Lower lobe of right lung (tissue), 2 donors: ENCODE measurements at regions not wholly inside any gene's neighbourhood (a gene's known extent, or its start where the extent isn't known, plus 50 kb on each side); places are given as distances from the start of the nearest gene placed in this dataset.

Experiments
- ATAC-seq, 2 donors: fragments of 200-7000 bp; cut with Tn5 transposase; one replicate each; pipeline ENCODE4 v1.9.1; 2020 to 2022; ENCODE audit warnings: mild to moderate bottlenecking in 2 of 2, moderate library complexity in 2 of 2
- DNase-seq: peaks from one replicate; pipeline ENCODE4 v3.0.0-alpha.2; 2020
- H3K27ac ChIP-seq: fragments of 200-600 bp; one replicate; pipeline ENCODE4 v1.8.0; 2022
- H3K27me3 ChIP-seq: fragments of 200-600 bp; one replicate; pipeline ENCODE4 v1.8.0; 2022; ENCODE audit warnings: low read depth
- H3K36me3 ChIP-seq: fragments of 200-600 bp; one replicate; pipeline ENCODE4 v1.8.0; 2022; ENCODE audit warnings: mild to moderate bottlenecking
- H3K4me1 ChIP-seq: fragments of 200-600 bp; one replicate; pipeline ENCODE4 v1.8.0; 2022
- H3K4me3 ChIP-seq: fragments of 200-600 bp; one replicate; pipeline ENCODE4 v1.8.0; 2022; ENCODE audit warnings: mild to moderate bottlenecking
- H3K9me3 ChIP-seq: fragments of 200-600 bp; one replicate; pipeline ENCODE4 v1.8.0; 2022
- intact Hi-C: fragments of 100-400 bp; cut with DNase I; formaldehyde crosslinking; loops from one replicate; pipeline ENCODE4 v1.11.0; 2022
- TF ChIP-seq, protein P1 (sequence below): fragments of 200-600 bp; IDR thresholded peaks from one replicate; pipeline ENCODE4 v1.8.0; 2022; ENCODE audit warnings: antibody characterized with exemption, mild to moderate bottlenecking
- donor health status: DM: no; HTN: yes; CAD: no; lungs with severe emphysema.

DNA sequence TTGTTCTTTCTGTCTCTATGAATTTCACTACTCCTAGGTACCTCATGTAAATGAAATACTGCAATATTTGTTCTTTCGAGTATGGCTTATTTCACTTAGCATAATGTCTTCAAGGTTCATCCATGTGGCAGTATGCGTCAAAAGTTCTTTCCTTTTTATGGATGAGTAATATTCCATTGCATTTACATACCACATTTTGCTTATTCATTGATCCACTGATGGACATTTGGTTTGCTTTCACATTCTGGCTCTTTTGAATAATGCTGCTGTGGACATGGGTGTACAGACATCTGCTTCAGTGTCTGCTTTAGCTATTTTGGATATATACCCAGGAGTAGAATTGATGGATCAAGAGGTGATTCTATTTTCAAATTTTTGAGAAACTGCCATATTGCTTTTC, 144.2 kb upstream of the PAPPA start:
- H3K27ac ChIP-seq = no peak overlapping the region
- H3K36me3 ChIP-seq = no peaks in the 10 kb centered on the region
- H3K4me1 ChIP-seq = no peaks in the 10 kb centered on the region
- ATAC-seq (no peak), DNase-seq (no peak)
- intact Hi-C loops = no loop called here
- H3K9me3 ChIP-seq = no peaks in the 10 kb centered on the region
- TF ChIP-seq, protein P1, sequence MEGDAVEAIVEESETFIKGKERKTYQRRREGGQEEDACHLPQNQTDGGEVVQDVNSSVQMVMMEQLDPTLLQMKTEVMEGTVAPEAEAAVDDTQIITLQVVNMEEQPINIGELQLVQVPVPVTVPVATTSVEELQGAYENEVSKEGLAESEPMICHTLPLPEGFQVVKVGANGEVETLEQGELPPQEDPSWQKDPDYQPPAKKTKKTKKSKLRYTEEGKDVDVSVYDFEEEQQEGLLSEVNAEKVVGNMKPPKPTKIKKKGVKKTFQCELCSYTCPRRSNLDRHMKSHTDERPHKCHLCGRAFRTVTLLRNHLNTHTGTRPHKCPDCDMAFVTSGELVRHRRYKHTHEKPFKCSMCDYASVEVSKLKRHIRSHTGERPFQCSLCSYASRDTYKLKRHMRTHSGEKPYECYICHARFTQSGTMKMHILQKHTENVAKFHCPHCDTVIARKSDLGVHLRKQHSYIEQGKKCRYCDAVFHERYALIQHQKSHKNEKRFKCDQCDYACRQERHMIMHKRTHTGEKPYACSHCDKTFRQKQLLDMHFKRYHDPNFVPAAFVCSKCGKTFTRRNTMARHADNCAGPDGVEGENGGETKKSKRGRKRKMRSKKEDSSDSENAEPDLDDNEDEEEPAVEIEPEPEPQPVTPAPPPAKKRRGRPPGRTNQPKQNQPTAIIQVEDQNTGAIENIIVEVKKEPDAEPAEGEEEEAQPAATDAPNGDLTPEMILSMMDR = no peak
- H3K4me3 ChIP-seq = no peak overlapping the region
- H3K27me3 ChIP-seq = no peaks in the 10 kb centered on the region

DNA sequence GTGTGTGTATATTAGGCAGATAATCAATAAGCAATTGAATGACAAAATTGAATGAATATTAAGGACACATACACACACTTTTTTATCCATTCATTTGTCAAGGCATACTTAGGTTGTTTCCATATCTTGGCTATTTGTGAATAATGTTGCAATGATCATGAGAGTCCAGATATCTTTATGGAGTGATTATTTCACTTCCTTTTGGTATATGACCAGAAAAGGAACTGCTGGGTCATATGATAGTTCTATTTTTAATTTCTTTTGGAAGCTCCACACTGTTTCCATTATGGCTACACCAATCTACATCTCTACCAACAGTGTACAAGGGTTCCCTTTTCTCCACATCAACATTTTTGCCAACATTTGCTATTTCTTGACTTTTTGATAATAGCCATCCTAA, 137.7 kb upstream of the PAPPA start:
- no peaks in the 10 kb centered on the region for H3K36me3 ChIP-seq
- intact Hi-C loops = no loop called here
- H3K4me1 ChIP-seq = no peaks in the 10 kb centered on the region
- no peak for ATAC-seq
- no peaks in the 10 kb centered on the region for H3K9me3 ChIP-seq
- no peak for DNase-seq
- no peak overlapping the region for H3K4me3 ChIP-seq
- H3K27ac ChIP-seq = no peak overlapping the region
- TF ChIP-seq, protein P1 = no peak
- H3K27me3 ChIP-seq = no peaks in the 10 kb centered on the region

DNA sequence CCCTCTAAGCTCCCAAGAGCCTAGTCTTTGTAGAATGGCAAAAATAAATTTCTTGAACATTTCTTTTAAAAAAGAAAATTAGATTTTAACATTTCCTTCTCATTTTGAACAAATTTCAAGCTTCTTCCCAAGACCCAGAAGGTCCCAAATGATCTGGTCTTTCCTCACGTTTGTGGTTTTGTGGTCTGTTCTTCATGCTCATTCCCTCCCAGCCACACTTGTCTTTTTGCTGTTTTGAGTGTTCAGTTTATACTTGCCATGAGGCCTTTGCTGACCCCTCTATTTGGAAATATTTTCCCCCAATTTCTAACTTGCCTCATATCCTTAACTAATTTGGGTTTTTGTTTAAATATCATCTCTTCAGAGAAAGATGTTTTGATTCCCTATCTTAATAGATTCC, 133.4 kb upstream of the PAPPA start:
- intact Hi-C loops = no loop called here
- ATAC-seq (no peak), DNase-seq (no peak)
- no peak overlapping the region for H3K4me3 ChIP-seq
- H3K4me1 ChIP-seq = no peaks in the 10 kb centered on the region
- no peak overlapping the region for H3K27ac ChIP-seq
- TF ChIP-seq, protein P1 = no peak
- H3K27me3 ChIP-seq = no peaks in the 10 kb centered on the region
- H3K9me3 ChIP-seq = no peaks in the 10 kb centered on the region
- no peaks in the 10 kb centered on the region for H3K36me3 ChIP-seq

DNA sequence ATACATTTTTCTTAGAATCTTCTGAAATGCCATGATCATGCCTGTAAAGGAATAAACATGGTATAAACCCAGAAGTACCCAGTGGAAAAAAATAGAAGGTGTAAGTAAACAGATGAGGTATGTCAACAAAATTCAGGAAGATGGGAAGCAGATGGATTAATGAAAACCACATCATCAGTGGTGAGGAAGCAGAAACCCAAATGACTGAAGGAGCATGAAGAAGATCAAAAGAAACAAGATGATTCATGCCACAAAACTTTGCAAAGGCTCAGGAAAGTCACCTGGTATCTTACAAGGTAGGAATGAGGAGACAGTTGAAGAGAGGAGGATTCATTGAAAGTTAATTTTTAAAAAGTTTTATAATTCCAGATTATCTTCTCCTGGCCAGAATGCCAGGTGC, 132.8 kb upstream of the PAPPA start:
- TF ChIP-seq, protein P1 = no peak
- no peaks in the 10 kb centered on the region for H3K36me3 ChIP-seq
- DNase-seq (no peak), ATAC-seq (no peak)
- no peaks in the 10 kb centered on the region for H3K4me1 ChIP-seq
- H3K9me3 ChIP-seq = no peaks in the 10 kb centered on the region
- no peak overlapping the region for H3K27ac ChIP-seq
- no peak overlapping the region for H3K4me3 ChIP-seq
- no peaks in the 10 kb centered on the region for H3K27me3 ChIP-seq
- intact Hi-C loops = no loop called here

DNA sequence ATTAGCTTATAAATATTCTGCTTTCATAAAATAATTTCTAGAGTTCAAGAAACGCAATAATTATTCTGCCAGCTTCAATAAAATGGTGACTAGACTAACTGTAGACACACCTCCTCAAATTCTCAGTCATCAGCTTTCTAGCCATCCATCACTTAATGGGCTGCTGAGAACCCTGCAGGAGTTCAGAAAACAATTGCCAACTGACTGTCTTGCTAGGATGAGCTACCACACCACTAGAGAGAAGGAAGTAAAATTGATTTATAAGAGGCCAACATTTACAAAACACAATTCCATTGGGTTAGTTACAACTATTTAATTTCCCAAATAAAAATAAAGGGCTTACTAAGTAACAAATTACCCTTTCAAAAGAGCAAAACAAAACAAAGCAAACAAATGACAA, 126.5 kb upstream of the PAPPA start:
- H3K36me3 ChIP-seq = no peaks in the 10 kb centered on the region
- no peak overlapping the region for H3K4me3 ChIP-seq
- peaks cover 6% of the 10 kb centered on the region for H3K9me3 ChIP-seq
- H3K27me3 ChIP-seq = no peaks in the 10 kb centered on the region
- DNase-seq (no peak), ATAC-seq (no peak)
- intact Hi-C loops = no loop called here
- H3K4me1 ChIP-seq = no peaks in the 10 kb centered on the region
- no peak overlapping the region for H3K27ac ChIP-seq
- TF ChIP-seq, protein P1 = no peak

DNA sequence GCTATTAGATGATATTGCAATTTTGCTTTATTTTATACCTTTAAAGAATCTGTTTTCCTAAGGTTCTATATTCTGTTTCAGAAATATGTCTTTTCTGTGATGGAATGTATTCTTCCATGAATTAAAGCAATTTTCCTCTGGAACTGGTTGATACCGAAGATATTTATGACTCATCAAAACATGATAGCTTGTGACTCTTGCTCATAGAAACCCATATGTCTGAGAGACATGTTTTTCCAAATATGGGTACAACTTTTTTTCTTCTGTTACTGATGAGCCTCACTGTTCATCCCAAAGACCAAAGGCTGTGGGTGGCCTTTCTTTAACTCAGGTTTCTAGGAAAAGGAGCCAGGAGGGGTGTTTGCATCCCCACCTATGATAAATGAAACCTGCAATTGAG, 126.1 kb upstream of the PAPPA start:
- no peak for DNase-seq
- Histone ChIP-seq H3K4me1 (no peaks in the 10 kb centered on the region), H3K9me3 (peaks cover 6% of the 10 kb centered on the region), H3K27ac (no peak overlapping the region), H3K27me3 (no peaks in the 10 kb centered on the region), H3K4me3 (no peak overlapping the region), H3K36me3 (no peaks in the 10 kb centered on the region)
- TF ChIP-seq, protein P1 = no peak
- ATAC-seq = no peak
- intact Hi-C loops = no loop called here
